Panc1 (cell line): ENCODE measurements at regions not wholly inside any gene's neighbourhood (a gene's known extent, or its start where the extent isn't known, plus 50 kb on each side); places are given as distances from the start of the nearest gene placed in this dataset.

ENCODE experiments used
- CTCF ChIP-seq: fragments of 450-650 bp; IDR thresholded peaks from 2 replicates; pipeline ENCODE4 v1.5.1; 2017; ENCODE audit warnings: mild to moderate bottlenecking
- POLR2AphosphoS5 ChIP-seq: IDR thresholded peaks from 2 replicates; pipeline ENCODE4 v1.6.1; 2012; ENCODE audit warnings: mild to moderate bottlenecking, low read depth, low read length, moderate library complexity
- SIN3A ChIP-seq: IDR thresholded peaks from 2 replicates; pipeline ENCODE4 v1.6.1; 2012; ENCODE audit warnings: low read depth, mild to moderate bottlenecking, low read length, moderate library complexity, borderline replicate concordance; ENCODE audit not compliant: insufficient read depth
- TCF7L2 ChIP-seq: IDR thresholded peaks from 2 replicates; pipeline ENCODE4 v1.6.1; 2011; ENCODE audit warnings: mild to moderate bottlenecking, low read depth, low read length, inconsistent platforms

DNA sequence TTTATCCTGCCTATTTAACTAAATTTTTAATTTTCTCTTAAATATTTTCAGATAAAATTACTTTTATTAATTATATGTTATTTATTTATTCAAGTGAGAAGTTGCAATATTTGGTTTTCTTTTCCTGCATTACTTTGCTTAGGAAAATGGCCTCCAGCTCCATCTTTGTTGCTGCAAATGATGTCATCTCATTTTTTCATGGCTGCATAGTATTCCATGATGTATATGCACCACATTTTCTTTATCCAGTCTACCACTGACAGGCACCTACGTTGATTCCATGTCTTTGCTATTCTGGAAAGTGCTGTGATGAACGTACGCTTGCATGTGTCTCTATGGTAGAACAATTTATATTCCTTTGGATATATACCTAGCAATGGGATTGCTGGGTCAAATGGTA, 186.9 kb upstream of the LYPLAL1 start:
- TF ChIP-seq CTCF (no peak), POLR2AphosphoS5 (no peak), SIN3A (no peak), TCF7L2 (no peak)
